IMR-90 (cell line): ENCODE measurements at regions not wholly inside any gene's neighbourhood (a gene's known extent, or its start where the extent isn't known, plus 50 kb on each side); places are given as distances from the start of the nearest gene placed in this dataset.

Experiments used
- CEBPB ChIP-seq: IDR thresholded peaks from 2 replicates; pipeline ENCODE4 v1.6.1; 2012; ENCODE audit warnings: low read depth, low read length, improper control_type of control experiment
- MAZ ChIP-seq: IDR thresholded peaks from 2 replicates; pipeline ENCODE4 v1.6.1; 2012; ENCODE audit warnings: low read depth, mild to moderate bottlenecking, low read length, improper control_type of control experiment, moderate library complexity, borderline replicate concordance
- MXI1 ChIP-seq: IDR thresholded peaks from 2 replicates; pipeline ENCODE4 v1.6.1; 2012; ENCODE audit warnings: low read depth, mild to moderate bottlenecking, low read length, moderate library complexity, borderline replicate concordance
- POLR2A ChIP-seq: IDR thresholded peaks from 2 replicates; pipeline ENCODE4 v1.6.1; 2012; ENCODE audit warnings: mild to moderate bottlenecking, low read depth, low read length
- RAD21 ChIP-seq: IDR thresholded peaks from 2 replicates; pipeline ENCODE4 v1.6.1; 2012; ENCODE audit warnings: low read length, improper control_type of control experiment
- SMC3 ChIP-seq: fragments of 150-350 bp; IDR thresholded peaks from 2 replicates; pipeline ENCODE4 v1.6.1; 2016; ENCODE audit warnings: low read depth, mild to moderate bottlenecking, antibody characterized with exemption, low read length, moderate library complexity
- TF ChIP-seq, protein P1 (sequence below): conservative IDR thresholded peaks from 2 replicates; pipeline ENCODE4 v1.5.1; 2012; ENCODE audit warnings: mild to moderate bottlenecking, low read depth, low read length, improper control_type of control experiment

DNA sequence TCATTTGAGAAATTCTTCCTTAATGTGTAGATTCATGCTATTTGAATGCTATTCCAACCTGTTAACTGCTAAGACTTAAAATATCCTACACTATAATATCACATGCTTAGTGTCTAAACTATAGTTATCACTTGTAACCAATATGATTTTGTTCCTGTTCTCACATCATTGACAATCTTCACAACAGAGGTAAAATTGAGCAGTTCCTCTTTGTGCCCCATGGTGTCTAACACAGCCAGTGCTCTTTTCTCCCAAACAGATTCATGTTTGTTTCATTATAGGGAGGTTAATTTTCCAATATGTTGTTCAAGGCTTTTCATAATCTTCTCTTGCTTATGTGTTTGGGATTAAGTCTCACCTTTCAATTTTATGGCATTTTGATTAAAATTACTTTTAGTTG lies 591.1 kb downstream of the ZPLD1 start:
- TF ChIP-seq, protein P1, sequence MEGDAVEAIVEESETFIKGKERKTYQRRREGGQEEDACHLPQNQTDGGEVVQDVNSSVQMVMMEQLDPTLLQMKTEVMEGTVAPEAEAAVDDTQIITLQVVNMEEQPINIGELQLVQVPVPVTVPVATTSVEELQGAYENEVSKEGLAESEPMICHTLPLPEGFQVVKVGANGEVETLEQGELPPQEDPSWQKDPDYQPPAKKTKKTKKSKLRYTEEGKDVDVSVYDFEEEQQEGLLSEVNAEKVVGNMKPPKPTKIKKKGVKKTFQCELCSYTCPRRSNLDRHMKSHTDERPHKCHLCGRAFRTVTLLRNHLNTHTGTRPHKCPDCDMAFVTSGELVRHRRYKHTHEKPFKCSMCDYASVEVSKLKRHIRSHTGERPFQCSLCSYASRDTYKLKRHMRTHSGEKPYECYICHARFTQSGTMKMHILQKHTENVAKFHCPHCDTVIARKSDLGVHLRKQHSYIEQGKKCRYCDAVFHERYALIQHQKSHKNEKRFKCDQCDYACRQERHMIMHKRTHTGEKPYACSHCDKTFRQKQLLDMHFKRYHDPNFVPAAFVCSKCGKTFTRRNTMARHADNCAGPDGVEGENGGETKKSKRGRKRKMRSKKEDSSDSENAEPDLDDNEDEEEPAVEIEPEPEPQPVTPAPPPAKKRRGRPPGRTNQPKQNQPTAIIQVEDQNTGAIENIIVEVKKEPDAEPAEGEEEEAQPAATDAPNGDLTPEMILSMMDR = no peak
- no peak for TF ChIP-seq SMC3
- TF ChIP-seq MAZ = no peak
- no peak for TF ChIP-seq POLR2A
- TF ChIP-seq MXI1 = no peak
- no peak for TF ChIP-seq RAD21
- TF ChIP-seq CEBPB = no peak
